B cell (primary cell): ENCODE measurements at regions not wholly inside any gene's neighbourhood (a gene's known extent, or its start where the extent isn't known, plus 50 kb on each side); places are given as distances from the start of the nearest gene placed in this dataset.

Experiments
- ATAC-seq: fragments of 200-7000 bp; cut with Tn5 transposase; one replicate; pipeline ENCODE4 v1.10.0; 2021; ENCODE audit warnings: low read depth, mild to moderate bottlenecking, moderate number of reproducible peaks, moderate library complexity
- CTCF ChIA-PET: fragments of 350-600 bp; sonication (Branson Sonifier 250); formaldehyde crosslinking; loops from one replicate; lab custom pipeline; 2021; ENCODE audit warnings: antibody characterized with exemption, inconsistent platforms; lab: Charles Lee
- POLR2A ChIA-PET: fragments of 350-600 bp; sonication (Branson Sonifier 250); formaldehyde crosslinking; loops from one replicate; lab custom pipeline; 2021; ENCODE audit warnings: antibody characterized with exemption; lab: Charles Lee
- DNase-seq: peaks from one replicate; pipeline ENCODE4 v3.0.0; 2013
- H2AFZ ChIP-seq: 2 replicates; pipeline ENCODE4 v1.6.1; 2012; ENCODE audit warnings: mild to moderate bottlenecking, low read depth, low read length; ENCODE audit not compliant: insufficient read depth, poor library complexity, severe bottlenecking
- H3K27ac ChIP-seq, 2 donors: 1 replicate in 1 of 2; 2 replicates in 1 of 2; pipeline ENCODE4 v1.5.1; 2012 to 2013; ENCODE audit warnings: low read length in 2 of 2, mild to moderate bottlenecking in 2 of 2, moderate library complexity in 1 of 2
- H3K27me3 ChIP-seq, 4 experiments: fragments of 200-600 bp in 1 of 4; sonication (generic) in 1 of 4; replicated peaks in 1 of 4; 1 replicate in 2 of 4; 2 replicates in 2 of 4; pipeline versions ENCODE4 v1.6.1 to v1.7.0; 2013 to 2016; ENCODE audit warnings: low read length in 3 of 4, mild to moderate bottlenecking in 2 of 4, mixed read lengths in 1 of 4, moderate library complexity in 1 of 4; ENCODE audit not compliant: insufficient read depth in 4 of 4, control insufficient read depth in 3 of 4; ENCODE audit errors: control extremely low read depth in 1 of 4
- H3K36me3 ChIP-seq, 2 experiments: replicated peaks in 1 of 2; 1 replicate in 1 of 2; 2 replicates in 1 of 2; pipeline versions ENCODE4 v1.6.1 to v1.7.1; 2013; ENCODE audit warnings: low read length in 1 of 2; ENCODE audit not compliant: insufficient read depth in 2 of 2, control insufficient read depth in 1 of 2; ENCODE audit errors: control extremely low read depth in 1 of 2, extremely low read depth in 1 of 2
- H3K4me1 ChIP-seq, 2 donors: fragments of 200-600 bp in 1 of 2; sonication (generic) in 1 of 2; 1 replicate in 1 of 2; 2 replicates in 1 of 2; pipeline versions ENCODE4 v1.5.1 to v1.6.1; 2013 to 2017; ENCODE audit warnings: low read length in 2 of 2; ENCODE audit not compliant: control insufficient read depth in 2 of 2, insufficient read depth in 2 of 2
- H3K4me2 ChIP-seq: replicated peaks from 2 replicates; pipeline ENCODE3; 2012; ENCODE audit warnings: mild to moderate bottlenecking, low read depth, low read length; ENCODE audit not compliant: poor library complexity, severe bottlenecking
- H3K4me3 ChIP-seq, 5 experiments: fragments of 200-600 bp in 1 of 5; sonication (generic) in 1 of 5; 1 replicate in 3 of 5; 2 replicates in 2 of 5; pipeline versions ENCODE4 v1.5.1 to v1.7.0; 2011 to 2016; ENCODE audit warnings: low read length in 4 of 5, mild to moderate bottlenecking in 4 of 5, low read depth in 2 of 5, control low read depth in 1 of 5, moderate library complexity in 1 of 5; ENCODE audit not compliant: insufficient read depth in 1 of 5; ENCODE audit errors: control extremely low read depth in 1 of 5, extremely low read depth in 1 of 5
- H3K79me2 ChIP-seq: fragments of 200-600 bp; sonication (generic); one replicate; pipeline ENCODE4 v1.6.0; 2016; ENCODE audit warnings: low read length; ENCODE audit not compliant: control insufficient read depth, insufficient read depth
- H3K9ac ChIP-seq: fragments of 200-600 bp; sonication (generic); 2 replicates; pipeline ENCODE4 v1.6.1; 2017; ENCODE audit warnings: mild to moderate bottlenecking, low read length, moderate library complexity
- H3K9me3 ChIP-seq, 3 donors: one replicate each; pipeline versions ENCODE4 v1.6.1 to v1.7.1; 2013; ENCODE audit warnings: low read length in 2 of 3; ENCODE audit not compliant: control insufficient read depth in 2 of 3, insufficient read depth in 1 of 3; ENCODE audit errors: control extremely low read depth in 1 of 3
- H4K20me1 ChIP-seq: 2 replicates; pipeline ENCODE4 v1.6.0; 2012; ENCODE audit warnings: mild to moderate bottlenecking, low read length; ENCODE audit not compliant: insufficient read depth, control insufficient read depth, poor library complexity, severe bottlenecking
- H3K27ac Mint-ChIP-seq: one replicate; pipeline ENCODE4 v1.8.0; 2021; ENCODE audit warnings: mixed read lengths
- H3K27me3 Mint-ChIP-seq: one replicate; pipeline ENCODE4 v1.8.0; 2021; ENCODE audit warnings: mixed read lengths
- H3K4me1 Mint-ChIP-seq: one replicate; pipeline ENCODE4 v1.8.0; 2021; ENCODE audit warnings: mixed read lengths
- H3K4me3 Mint-ChIP-seq: one replicate; pipeline ENCODE4 v1.8.0; 2021; ENCODE audit warnings: mixed read lengths
- H3K9me3 Mint-ChIP-seq: one replicate; pipeline ENCODE4 v1.8.0; 2022; ENCODE audit warnings: mixed read lengths; ENCODE audit not compliant: insufficient read depth
- EZH2 ChIP-seq: IDR thresholded peaks from 2 replicates; pipeline ENCODE4 v1.6.1; 2012; ENCODE audit warnings: borderline replicate concordance, low read depth, mild to moderate bottlenecking, moderate library complexity, low read length; ENCODE audit not compliant: insufficient read depth, poor library complexity, severe bottlenecking
- WGBS: methylation state at CpG from one replicate; pipeline ENCODE4 v1.1.5; 2013; ENCODE audit warnings: missing lambda C conversion rate; ENCODE audit not compliant: insufficient coverage; 5-methylcytosine and 5-hydroxymethylcytosine counted together
- intact Hi-C: fragments of 100-400 bp; cut with micrococcal nuclease; formaldehyde crosslinking; loops from one replicate; pipeline ENCODE4 v1.10.0; 2022
- TF ChIP-seq, protein P1 (sequence below): fragments of 200-600 bp; IDR thresholded peaks from one replicate; pipeline ENCODE4 v1.8.0; 2022; ENCODE audit warnings: antibody characterized with exemption, mild to moderate bottlenecking

DNA sequence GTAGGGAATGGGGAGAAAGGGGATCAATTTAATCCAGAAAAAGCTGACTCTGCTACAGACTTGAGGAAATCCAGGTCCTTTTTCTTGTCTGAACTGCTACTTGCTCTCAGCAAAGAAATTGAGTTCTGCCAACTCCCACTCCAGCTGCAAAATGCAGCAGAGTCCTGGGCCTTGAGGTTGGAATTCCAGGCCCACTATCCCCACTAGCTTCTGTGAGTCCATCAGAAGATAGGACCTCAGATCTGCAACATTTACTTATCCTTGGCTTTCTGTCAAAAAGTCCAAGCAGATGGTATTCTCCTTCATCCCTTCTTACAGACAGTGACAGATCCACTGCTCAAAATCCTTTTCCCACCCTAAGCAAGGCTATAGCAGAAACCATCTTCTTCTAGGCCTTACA is 219.2 kb downstream of the ARHGAP12 start:
- Histone ChIP-seq H4K20me1 (no peaks in the 10 kb centered on the region), H3K27me3 (no peaks in the 10 kb centered on the region), H2AFZ (no peak overlapping the region), H3K79me2 (no peaks in the 10 kb centered on the region), H3K4me1 (peaks cover 28% of the 10 kb centered on the region in 2 donors), H3K4me2 (no peak overlapping the region), H3K4me3 (no peak overlapping the region), H3K9me3 (peaks cover 5 to 18% (median 9%) of the 10 kb centered on the region in 3 donors), H3K36me3 (no peaks in the 10 kb centered on the region), H3K9ac (no peak overlapping the region), H3K27ac (no peak overlapping the region)
- peaks cover 37% of the 10 kb centered on the region for H3K4me1 Mint-ChIP-seq
- no peak overlapping the region for H3K27ac Mint-ChIP-seq
- no peak overlapping the region for H3K4me3 Mint-ChIP-seq
- ChIA-PET POLR2A (no interaction called here), CTCF (no interaction called here)
- peaks cover 15% of the 10 kb centered on the region for H3K9me3 Mint-ChIP-seq
- no peak for TF ChIP-seq EZH2
- TF ChIP-seq, protein P1, sequence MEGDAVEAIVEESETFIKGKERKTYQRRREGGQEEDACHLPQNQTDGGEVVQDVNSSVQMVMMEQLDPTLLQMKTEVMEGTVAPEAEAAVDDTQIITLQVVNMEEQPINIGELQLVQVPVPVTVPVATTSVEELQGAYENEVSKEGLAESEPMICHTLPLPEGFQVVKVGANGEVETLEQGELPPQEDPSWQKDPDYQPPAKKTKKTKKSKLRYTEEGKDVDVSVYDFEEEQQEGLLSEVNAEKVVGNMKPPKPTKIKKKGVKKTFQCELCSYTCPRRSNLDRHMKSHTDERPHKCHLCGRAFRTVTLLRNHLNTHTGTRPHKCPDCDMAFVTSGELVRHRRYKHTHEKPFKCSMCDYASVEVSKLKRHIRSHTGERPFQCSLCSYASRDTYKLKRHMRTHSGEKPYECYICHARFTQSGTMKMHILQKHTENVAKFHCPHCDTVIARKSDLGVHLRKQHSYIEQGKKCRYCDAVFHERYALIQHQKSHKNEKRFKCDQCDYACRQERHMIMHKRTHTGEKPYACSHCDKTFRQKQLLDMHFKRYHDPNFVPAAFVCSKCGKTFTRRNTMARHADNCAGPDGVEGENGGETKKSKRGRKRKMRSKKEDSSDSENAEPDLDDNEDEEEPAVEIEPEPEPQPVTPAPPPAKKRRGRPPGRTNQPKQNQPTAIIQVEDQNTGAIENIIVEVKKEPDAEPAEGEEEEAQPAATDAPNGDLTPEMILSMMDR, result no peak
- intact Hi-C loops, result loop anchor here (5.0 kb wide), 1 partner anchor 387 kb away; no protein-coding TSS in a partner anchor
- no peaks in the 10 kb centered on the region for H3K27me3 Mint-ChIP-seq
- ATAC-seq (no peak), DNase-seq (no peak)

DNA sequence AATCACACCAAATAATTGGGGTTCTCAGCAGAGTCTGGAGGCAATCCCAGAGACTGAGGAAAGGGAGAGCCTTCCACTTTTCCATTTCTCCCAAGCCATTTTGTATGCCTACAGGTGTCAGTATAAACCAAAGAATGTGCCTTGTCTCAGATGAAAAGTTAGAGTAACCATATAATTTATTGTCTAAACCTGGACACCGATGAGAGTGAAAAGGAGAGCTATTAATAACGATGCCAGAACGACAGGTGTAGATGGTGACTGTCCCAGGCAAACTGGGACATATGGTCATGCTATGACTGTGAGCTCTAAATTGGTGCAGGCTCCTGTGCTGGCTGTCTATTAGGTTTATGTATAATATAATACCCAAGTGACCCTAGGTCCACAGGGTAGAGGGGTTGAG is 219.6 kb downstream of the ARHGAP12 start:
- DNase-seq (no peak), ATAC-seq (no peak)
- no peak overlapping the region for H3K9ac ChIP-seq
- no peaks in the 10 kb centered on the region for H3K79me2 ChIP-seq
- TF ChIP-seq, protein P1, result no peak
- TF ChIP-seq EZH2, result no peak
- H3K9me3 ChIP-seq, result peaks cover 5 to 18% (median 9%) of the 10 kb centered on the region in 3 donors
- no peak overlapping the region for H3K27ac ChIP-seq
- peaks cover 28% of the 10 kb centered on the region in 2 donors for H3K4me1 ChIP-seq
- Mint-ChIP-seq H3K4me3 (no peak overlapping the region), H3K27ac (no peak overlapping the region), H3K27me3 (no peaks in the 10 kb centered on the region), H3K4me1 (peaks cover 38% of the 10 kb centered on the region), H3K9me3 (peaks cover 15% of the 10 kb centered on the region)
- no peak overlapping the region for H3K4me2 ChIP-seq
- no peaks in the 10 kb centered on the region for H4K20me1 ChIP-seq
- ChIA-PET POLR2A (no interaction called here), CTCF (no interaction called here)
- no CpG with 5 or more reads among the region's 3 CpGs for WGBS
- H3K27me3 ChIP-seq, result no peaks in the 10 kb centered on the region
- no peak overlapping the region for H3K4me3 ChIP-seq
- intact Hi-C loops, result loop anchor here (5.0 kb wide), 1 partner anchor 387 kb away; no protein-coding TSS in a partner anchor
- no peak overlapping the region for H2AFZ ChIP-seq
- H3K36me3 ChIP-seq, result no peaks in the 10 kb centered on the region
